Activated T-cell treated with anti-CD3 and anti-CD28 coated beads, Interleukin-2, amount 50 U/mL, for 1 hour (primary cell): ENCODE measurements at regions not wholly inside any gene's neighbourhood (a gene's known extent, or its start where the extent isn't known, plus 50 kb on each side); places are given as distances from the start of the nearest gene placed in this dataset.
"Not testable (repeated sequence)": the region's sequence is repeated elsewhere in the genome, so short reads cannot be mapped to it uniquely, and the experiment has no call there.

Source experiments
- DNase-seq: peaks from one replicate; pipeline ENCODE4 v3.0.0-alpha.2; 2020

GRCh38 chr1:196088541-196088940 is 519.7 kb downstream of the KCNT2 start:
- no peak for DNase-seq

DNA sequence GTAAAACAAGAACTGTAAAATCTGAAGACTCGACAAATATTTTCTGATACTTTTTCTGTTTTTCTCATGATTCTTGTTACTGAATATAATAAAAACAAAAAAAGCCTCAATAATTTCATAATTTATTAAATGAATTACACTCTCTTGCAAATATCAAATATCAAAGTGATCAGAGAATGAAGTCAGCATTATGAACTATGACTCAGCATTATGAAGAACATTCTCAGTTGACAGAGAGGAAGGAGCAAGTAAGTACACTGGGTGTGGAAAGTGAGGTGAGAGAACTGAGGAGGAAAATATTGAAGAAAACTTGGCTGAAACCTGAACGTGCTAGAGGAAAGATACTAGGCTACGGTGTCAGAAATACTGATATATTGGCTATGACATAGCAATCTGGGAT is 529.5 kb downstream of the KCNT2 start:
- no peak for DNase-seq

DNA sequence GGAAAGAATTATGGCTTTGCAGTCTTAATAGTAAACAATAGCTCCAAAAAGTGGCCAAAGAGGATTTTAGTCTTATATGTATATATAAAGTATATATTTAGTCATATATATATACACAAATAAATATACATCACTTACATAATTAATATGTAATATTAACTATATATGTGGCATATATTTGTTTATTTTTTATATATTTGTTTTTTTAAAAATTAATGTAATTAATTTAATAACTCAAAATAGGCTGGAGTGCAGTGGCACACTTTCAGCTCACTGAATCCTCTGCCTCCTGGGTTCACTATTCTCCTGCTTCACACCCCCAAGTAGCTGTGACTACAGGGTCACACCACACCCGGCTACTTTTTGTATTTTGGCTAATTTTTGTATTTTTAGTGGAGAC is 532.6 kb downstream of the KCNT2 start:
- no peak for DNase-seq

GRCh38 chr1:196074182-196074581 is 534.1 kb downstream of the KCNT2 start:
- no peak for DNase-seq

DNA sequence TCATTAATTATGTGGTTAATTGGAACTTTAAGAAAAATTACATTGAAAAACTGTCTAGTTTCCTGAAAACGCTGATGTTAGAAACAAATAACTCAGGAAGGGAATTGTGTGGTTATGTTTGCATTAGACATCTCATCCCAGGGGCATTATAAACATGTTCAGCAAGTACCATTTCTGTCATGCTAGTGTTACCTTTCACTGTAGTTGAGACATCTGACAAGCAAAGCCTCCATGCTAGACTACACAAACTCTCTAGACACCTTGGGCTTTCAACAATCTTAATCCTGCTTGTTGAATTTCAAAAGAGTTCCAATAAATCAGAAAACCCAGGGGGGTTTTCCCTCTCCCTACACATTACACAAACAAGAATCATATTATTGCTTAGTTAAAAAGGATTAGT is 536.8 kb downstream of the KCNT2 start:
- no peak for DNase-seq

GRCh38 chr1:196070940-196071339 is 537.3 kb downstream of the KCNT2 start:
- no peak for DNase-seq

GRCh38 chr1:196063952-196064351 is 544.3 kb downstream of the KCNT2 start:
- DNase-seq = no peak

- DNase-seq = no peak
Observed at GRCh38 chr1:196063294-196063693, 544.9 kb downstream of the KCNT2 start.

DNA sequence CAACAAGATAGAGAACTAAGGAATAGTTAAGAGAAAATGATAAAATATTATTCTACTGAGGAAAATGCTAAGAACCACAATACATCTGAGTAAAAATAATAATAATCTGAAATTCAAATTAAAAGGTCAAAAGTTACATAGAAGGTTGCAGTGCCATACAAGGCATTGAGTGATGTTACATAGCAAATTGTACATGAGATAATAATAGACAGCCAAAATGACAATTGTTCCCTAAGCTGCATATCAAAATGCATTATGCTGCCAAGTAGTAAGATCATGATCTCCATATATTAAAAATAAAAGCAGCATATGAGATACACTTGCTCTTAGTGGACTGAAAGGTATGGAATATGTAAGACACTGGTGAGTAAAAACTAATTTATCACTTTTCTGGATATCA is 547.7 kb downstream of the KCNT2 start:
- no peak for DNase-seq

DNA sequence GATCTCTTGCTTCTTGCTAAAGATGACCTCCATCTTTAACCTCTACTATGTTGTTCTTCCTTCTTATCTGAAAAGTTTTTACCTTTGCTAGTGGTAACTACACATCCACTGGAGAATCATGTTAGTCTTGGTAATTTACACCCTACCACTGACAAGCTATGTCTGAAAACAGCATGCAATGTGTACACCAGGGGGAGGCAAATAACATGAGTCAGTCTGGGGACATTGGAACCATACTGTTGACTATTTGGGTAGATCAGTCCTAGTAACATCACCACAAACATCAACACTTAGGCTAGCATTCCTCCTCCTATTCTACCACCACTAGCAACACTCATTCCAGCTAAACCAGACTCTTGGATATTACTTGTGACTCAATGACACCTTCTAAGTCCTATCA is 549.0 kb downstream of the KCNT2 start:
- no peak for DNase-seq

GRCh38 chr1:196056966-196057365 is 551.3 kb downstream of the KCNT2 start:
- DNase-seq = no peak

- DNase-seq = no peak
Observed at GRCh38 chr1:196049407-196049806, 558.8 kb downstream of the KCNT2 start.

- no peak for DNase-seq
Observed at GRCh38 chr1:196043268-196043667, 565.0 kb downstream of the KCNT2 start.

DNA sequence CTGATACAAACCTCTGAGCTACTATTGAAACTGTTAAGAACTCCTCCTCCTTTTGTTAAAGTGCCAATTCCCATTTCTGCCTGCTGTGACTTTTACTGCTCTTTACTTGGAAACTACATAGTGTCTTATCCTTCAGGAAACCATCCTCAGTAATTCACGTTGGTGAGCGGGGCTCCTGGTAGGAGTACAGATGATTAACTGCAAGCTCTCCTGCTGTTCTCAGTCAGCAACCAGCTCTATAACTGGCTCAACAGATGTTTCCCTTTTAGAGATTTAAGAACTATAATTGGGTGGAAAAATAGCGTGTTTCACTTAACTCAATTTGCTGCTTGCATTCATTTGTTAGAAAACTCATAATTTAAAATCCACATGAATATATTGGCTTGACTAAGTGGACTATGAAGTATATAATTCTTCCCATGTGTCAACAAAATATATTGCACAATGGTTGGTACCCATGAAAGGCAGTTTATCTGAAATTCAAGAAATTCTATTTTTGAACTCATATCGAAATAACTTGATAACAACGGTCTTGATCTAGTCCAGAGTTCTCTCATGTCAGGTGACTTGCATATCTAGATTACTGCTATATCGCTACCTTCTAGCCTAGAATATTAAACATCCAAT is 574.0 kb downstream of the KCNT2 start:
- DNase-seq = no peak

DNA sequence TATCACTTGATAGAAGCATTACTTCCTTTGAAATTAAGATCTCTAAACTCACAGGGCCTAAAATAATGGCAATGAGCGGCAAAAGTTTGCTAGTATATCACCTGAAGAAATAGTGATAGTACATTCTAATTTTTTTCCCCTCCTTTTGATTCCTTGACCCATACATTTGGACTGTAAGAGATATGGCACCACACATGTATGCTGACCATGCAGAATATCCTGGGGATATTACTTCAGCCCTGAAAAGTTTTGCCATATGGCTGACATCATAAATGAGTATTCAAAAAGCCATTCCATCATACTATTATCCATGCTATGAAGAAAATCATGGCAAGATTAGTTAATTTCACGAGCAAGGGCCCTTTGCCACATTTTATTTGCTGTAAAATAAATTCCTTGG is 576.9 kb downstream of the KCNT2 start:
- DNase-seq = not testable (repeated sequence)

GRCh38 chr1:196030455-196030854 is 577.8 kb downstream of the KCNT2 start:
- no peak for DNase-seq

GRCh38 chr1:196029410-196029809 is 578.8 kb downstream of the KCNT2 start:
- no peak for DNase-seq

GRCh38 chr1:196027127-196027526 is 581.1 kb downstream of the KCNT2 start:
- no peak for DNase-seq

DNA sequence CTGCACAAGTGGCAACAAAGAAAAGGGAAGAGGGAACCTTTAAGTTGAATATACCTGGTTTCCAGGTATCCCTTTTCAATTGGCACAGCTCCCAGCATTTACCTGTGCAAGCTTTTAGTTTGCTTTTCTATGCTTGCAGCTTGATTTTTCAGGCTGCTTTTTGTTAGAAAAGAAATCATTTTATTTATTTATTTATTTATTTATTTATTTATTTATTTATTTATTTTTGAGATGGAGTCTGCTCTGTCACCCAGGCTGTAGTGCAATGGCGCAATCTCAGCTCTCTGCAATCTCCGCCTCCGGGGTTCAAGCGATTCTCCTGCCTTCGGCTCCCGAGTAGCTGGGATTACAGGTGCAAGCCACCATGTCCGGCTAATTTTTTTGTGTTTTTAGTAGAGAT is 587.1 kb downstream of the KCNT2 start:
- DNase-seq = not testable (repeated sequence)

DNA sequence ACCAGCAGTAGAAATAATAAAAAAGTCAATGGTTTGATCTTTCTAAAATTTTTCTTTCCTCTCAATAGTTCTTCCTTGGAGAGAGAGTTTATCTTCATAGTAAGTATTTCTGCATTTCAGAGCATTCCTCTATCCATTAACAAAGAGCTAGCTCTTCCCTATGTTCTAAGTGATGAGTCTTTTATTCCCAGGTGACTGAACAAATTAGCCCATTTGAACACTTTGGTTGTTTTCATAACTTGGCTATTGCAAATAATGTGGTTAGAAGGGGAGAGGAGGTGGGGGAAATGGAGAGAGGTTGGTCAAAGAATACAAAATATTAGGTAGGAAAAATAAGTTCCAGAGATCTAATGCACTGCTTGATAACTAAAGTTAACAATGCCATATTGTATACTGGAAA is 598.9 kb downstream of the KCNT2 start:
- DNase-seq = no peak

GRCh38 chr1:196007763-196008162 is 600.5 kb downstream of the KCNT2 start:
- no peak for DNase-seq

DNA sequence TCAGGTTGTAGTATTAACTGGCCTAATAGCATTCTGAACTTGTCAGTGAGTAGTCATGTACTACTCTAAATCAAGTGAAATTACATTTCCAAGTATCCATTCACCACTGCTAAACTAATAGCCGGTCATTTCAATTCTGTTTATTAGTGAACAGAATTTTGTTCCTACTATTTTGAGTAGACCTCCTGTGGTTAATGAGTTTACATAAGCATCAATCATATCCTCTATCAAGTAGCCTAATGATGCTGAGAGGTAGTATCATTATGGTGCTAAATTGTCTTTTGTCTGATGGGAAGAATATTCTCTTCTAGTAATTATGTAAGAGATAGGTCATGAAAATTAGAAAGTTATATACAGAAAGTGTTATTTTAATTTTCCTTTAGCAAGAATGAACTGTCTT is 602.8 kb downstream of the KCNT2 start:
- DNase-seq = no peak

DNA sequence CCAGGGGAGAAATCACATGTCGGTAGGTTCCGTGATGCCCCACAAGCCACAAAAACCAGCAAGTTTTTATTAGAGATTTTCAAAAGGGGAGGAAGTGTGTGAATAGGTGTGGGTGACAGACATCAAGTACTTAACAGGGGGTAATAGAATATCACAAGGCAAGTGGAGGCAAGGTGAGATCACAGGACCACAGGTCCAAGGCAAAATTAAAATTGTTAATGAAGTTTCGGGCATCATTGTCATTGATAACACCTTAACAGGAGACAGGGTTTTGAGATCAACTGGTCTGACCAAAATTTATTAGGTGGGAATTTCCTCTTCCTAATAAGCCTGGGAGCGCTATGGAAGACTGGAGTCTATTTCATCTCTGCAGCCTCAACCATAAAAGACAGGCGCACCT is 603.9 kb downstream of the KCNT2 start:
- not testable (repeated sequence) for DNase-seq

GRCh38 chr1:196002906-196003305 is 605.3 kb downstream of the KCNT2 start:
- no peak for DNase-seq

DNA sequence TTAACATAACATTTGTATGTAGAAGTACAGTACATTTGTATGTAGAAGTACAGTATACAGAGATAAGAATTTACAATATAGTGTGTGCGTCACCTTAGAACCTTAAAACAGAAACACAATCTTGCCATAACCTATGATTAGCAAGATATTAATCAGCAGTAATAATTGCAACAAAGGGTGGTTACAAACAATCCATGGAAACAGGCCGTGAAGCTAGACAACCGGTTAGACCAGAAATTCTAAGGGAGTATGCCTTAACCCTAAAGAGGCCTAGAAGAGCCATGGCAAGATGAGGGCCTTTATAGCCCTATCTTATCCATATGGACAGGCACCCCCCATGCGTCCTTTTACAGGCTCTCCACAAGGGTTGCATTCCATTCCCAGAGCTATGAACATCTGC is 605.9 kb downstream of the KCNT2 start:
- not testable (repeated sequence) for DNase-seq

DNA sequence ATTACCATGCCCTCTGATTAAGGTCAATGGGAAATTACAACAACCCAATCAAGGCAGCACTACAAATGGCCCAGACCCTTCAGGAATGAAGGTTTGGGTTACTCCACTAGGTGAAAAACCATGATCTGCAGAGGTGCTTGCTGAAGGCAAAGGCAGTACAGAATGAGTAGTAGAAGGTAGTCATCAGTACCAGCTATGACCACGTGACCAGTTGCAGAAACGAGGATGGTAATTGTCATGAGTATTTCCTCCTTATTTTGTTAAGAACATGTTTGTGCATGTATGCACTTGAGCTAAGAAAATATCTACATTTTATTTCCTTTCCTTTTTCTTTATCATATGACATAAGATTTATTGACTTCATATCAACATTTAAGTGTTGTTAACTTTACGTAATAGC is 607.1 kb downstream of the KCNT2 start:
- DNase-seq = no peak
